ENCODE measurements at regions not wholly inside any gene's neighbourhood (a gene's known extent, or its start where the extent isn't known, plus 50 kb on each side); places are given as distances from the start of the nearest gene placed in this dataset.

- TF ChIP-seq CTCF (conservative IDR thresholded peaks at IDR 0.05) (no peak), ZFX (IDR thresholded peaks at IDR 0.05) (no peak)
Measured at GRCh38 chr6:7479801-7480266, 61.6 kb upstream of the DSP start.
